Lower lobe of right lung (tissue), 2 donors: ENCODE measurements at regions not wholly inside any gene's neighbourhood (a gene's known extent, or its start where the extent isn't known, plus 50 kb on each side); places are given as distances from the start of the nearest gene placed in this dataset.
"Not testable (repeated sequence)": the region's sequence is repeated elsewhere in the genome, so short reads cannot be mapped to it uniquely, and the experiment has no call there.

Experiments
- ATAC-seq, 2 donors: fragments of 200-7000 bp; cut with Tn5 transposase; one replicate each; pipeline ENCODE4 v1.9.1; 2020 to 2022; ENCODE audit warnings: mild to moderate bottlenecking in 2 of 2, moderate library complexity in 2 of 2
- DNase-seq: peaks from one replicate; pipeline ENCODE4 v3.0.0-alpha.2; 2020
- H3K27ac ChIP-seq: fragments of 200-600 bp; one replicate; pipeline ENCODE4 v1.8.0; 2022
- H3K27me3 ChIP-seq: fragments of 200-600 bp; one replicate; pipeline ENCODE4 v1.8.0; 2022; ENCODE audit warnings: low read depth
- H3K36me3 ChIP-seq: fragments of 200-600 bp; one replicate; pipeline ENCODE4 v1.8.0; 2022; ENCODE audit warnings: mild to moderate bottlenecking
- H3K4me1 ChIP-seq: fragments of 200-600 bp; one replicate; pipeline ENCODE4 v1.8.0; 2022
- H3K4me3 ChIP-seq: fragments of 200-600 bp; one replicate; pipeline ENCODE4 v1.8.0; 2022; ENCODE audit warnings: mild to moderate bottlenecking
- H3K9me3 ChIP-seq: fragments of 200-600 bp; one replicate; pipeline ENCODE4 v1.8.0; 2022
- CTCF ChIP-seq: fragments of 200-600 bp; IDR thresholded peaks from one replicate; pipeline ENCODE4 v1.8.0; 2022; ENCODE audit warnings: antibody characterized with exemption, mild to moderate bottlenecking
- intact Hi-C: fragments of 100-400 bp; cut with DNase I; formaldehyde crosslinking; loops from one replicate; pipeline ENCODE4 v1.11.0; 2022
- donor health status: DM: no; HTN: yes; CAD: no; lungs with severe emphysema.

- ATAC-seq (no peak), DNase-seq (no peak)
- H3K27ac ChIP-seq = no peak overlapping the region
- H3K9me3 ChIP-seq = no peaks in the 10 kb centered on the region
- H3K36me3 ChIP-seq = no peaks in the 10 kb centered on the region
- H3K4me3 ChIP-seq = no peak overlapping the region
- H3K27me3 ChIP-seq = no peaks in the 10 kb centered on the region
- intact Hi-C loops = no loop called here
- H3K4me1 ChIP-seq = no peaks in the 10 kb centered on the region
- TF ChIP-seq CTCF = no peak
Measured at GRCh38 chr12:125343649-125344048, 278.4 kb downstream of the AACS start.

GRCh38 chr12:125346362-125346761 is 281.1 kb downstream of the AACS start:
- no peaks in the 10 kb centered on the region for H3K4me1 ChIP-seq
- no peaks in the 10 kb centered on the region for H3K27me3 ChIP-seq
- intact Hi-C loops = no loop called here
- ATAC-seq = no peak
- H3K9me3 ChIP-seq = no peaks in the 10 kb centered on the region
- H3K27ac ChIP-seq = no peak overlapping the region
- TF ChIP-seq CTCF = no peak
- DNase-seq = no peak
- no peaks in the 10 kb centered on the region for H3K36me3 ChIP-seq
- no peak overlapping the region for H3K4me3 ChIP-seq

GRCh38 chr12:125351788-125352187 is 286.6 kb downstream of the AACS start:
- no peak for ATAC-seq
- Histone ChIP-seq H3K27me3 (no peaks in the 10 kb centered on the region), H3K4me3 (no peak overlapping the region), H3K36me3 (no peaks in the 10 kb centered on the region), H3K9me3 (no peaks in the 10 kb centered on the region), H3K4me1 (no peaks in the 10 kb centered on the region), H3K27ac (no peak overlapping the region)
- no peak for DNase-seq
- TF ChIP-seq CTCF = no peak
- intact Hi-C loops = no loop called here

- H3K4me3 ChIP-seq, intact Hi-C loops, H3K27me3 ChIP-seq, H3K36me3 ChIP-seq, H3K9me3 ChIP-seq, H3K4me1 ChIP-seq, H3K27ac ChIP-seq, DNase-seq, ATAC-seq: not testable (repeated sequence)
Measured at GRCh38 chr12:125353002-125353401, 287.8 kb downstream of the AACS start.

- DNase-seq (no peak), ATAC-seq (no peak)
- H3K4me1 ChIP-seq = no peaks in the 10 kb centered on the region
- TF ChIP-seq CTCF = no peak
- no peaks in the 10 kb centered on the region for H3K36me3 ChIP-seq
- H3K27ac ChIP-seq = no peak overlapping the region
- H3K9me3 ChIP-seq = no peaks in the 10 kb centered on the region
- no peaks in the 10 kb centered on the region for H3K27me3 ChIP-seq
- H3K4me3 ChIP-seq = no peak overlapping the region
- intact Hi-C loops = no loop called here
Measured at GRCh38 chr12:125353871-125354270, 288.6 kb downstream of the AACS start.

- intact Hi-C loops = no loop called here
- Histone ChIP-seq H3K4me3 (no peak overlapping the region), H3K4me1 (no peaks in the 10 kb centered on the region), H3K27ac (no peak overlapping the region), H3K27me3 (no peaks in the 10 kb centered on the region), H3K9me3 (no peaks in the 10 kb centered on the region), H3K36me3 (no peaks in the 10 kb centered on the region)
- no peak for ATAC-seq
- TF ChIP-seq CTCF = no peak
- no peak for DNase-seq
Measured at GRCh38 chr12:125355614-125356013, 290.4 kb downstream of the AACS start.
